GM18505 (cell line): ENCODE measurements at regions not wholly inside any gene's neighbourhood (a gene's known extent, or its start where the extent isn't known, plus 50 kb on each side); places are given as distances from the start of the nearest gene placed in this dataset.
"Not testable (repeated sequence)": the region's sequence is repeated elsewhere in the genome, so short reads cannot be mapped to it uniquely, and the experiment has no call there.

Experiments
- ATAC-seq: cut with Tn5 transposase; IDR thresholded peaks from one replicate; pipeline ENCODE4 v1.9.1; 2021; ENCODE audit not compliant: unreplicated experiment
- POLR2A ChIP-seq: IDR thresholded peaks from 4 replicates; pipeline ENCODE4 v1.6.1; 2011; ENCODE audit warnings: borderline replicate concordance; ENCODE audit not compliant: insufficient read depth, insufficient read length; ENCODE audit errors: extremely low read depth

GRCh38 chr3:4245671-4246070 lies 57.5 kb upstream of the SETMAR start:
- no peak for ATAC-seq
- no peak for TF ChIP-seq POLR2A

GRCh38 chr3:4247391-4247790 lies 55.8 kb upstream of the SETMAR start:
- ATAC-seq: no peak
- no peak for TF ChIP-seq POLR2A

- no peak for TF ChIP-seq POLR2A
- no peak for ATAC-seq
Measured at GRCh38 chr3:4250064-4250463, 53.1 kb upstream of the SETMAR start.

GRCh38 chr3:4251412-4251811 lies 51.8 kb upstream of the SETMAR start:
- no peak for TF ChIP-seq POLR2A
- no peak for ATAC-seq

GRCh38 chr3:4253072-4253832 lies 49.9 kb upstream of the SETMAR start:
- not testable (repeated sequence) for ATAC-seq
